ENCODE measurements at regions not wholly inside any gene's neighbourhood (a gene's known extent, or its start where the extent isn't known, plus 50 kb on each side); places are given as distances from the start of the nearest gene placed in this dataset.

- Histone ChIP-seq H3K9me3 (ENCODE audit: control insufficient read depth, low read length) (no peaks in the 10 kb centered on the region), H3K36me3 (ENCODE audit: control insufficient read depth, insufficient read depth, low read length) (no peaks in the 10 kb centered on the region), H3K27ac (ENCODE audit: low read depth, low read length, severe bottlenecking) (no peak overlapping the region), H3K4me3 (ENCODE audit: extremely low read depth, insufficient read depth, low read length, poor library complexity, severe bottlenecking) (no peak overlapping the region), H3K4me1 (ENCODE audit: control insufficient read depth, insufficient read depth, low read length, poor library complexity, severe bottlenecking) (peaks cover 31% of the 10 kb centered on the region)
- WGBS, 2 experiments (ENCODE audit: insufficient coverage in 2 of 2) = 86 to 89% methylated on average over 8 to 9 of the region's 9 CpGs
These were observed 82.4 kb upstream of the POU3F1 start for GRCh38 chr1:38128926-38129453.

GRCh38 chr1:38128511-38128910 is 81.9 kb upstream of the POU3F1 start:
- H3K36me3 ChIP-seq (ENCODE audit: control insufficient read depth, insufficient read depth, low read length) = no peaks in the 10 kb centered on the region

GRCh38 chr1:38127428-38127827 is 80.8 kb upstream of the POU3F1 start:
- 52 to 84% methylated on average over 2 of the region's 2 CpGs for WGBS, 2 experiments (ENCODE audit: insufficient coverage in 2 of 2)

More at GRCh38 chr1:38128511-38128910, 81.9 kb upstream of the POU3F1 start:
- no peak overlapping the region for H3K4me3 ChIP-seq (ENCODE audit: extremely low read depth, insufficient read depth, low read length, poor library complexity, severe bottlenecking)
- WGBS, 2 experiments (ENCODE audit: insufficient coverage in 2 of 2) = 87 to 100% methylated on average over 1 to 2 of the region's 2 CpGs
- H3K9me3 ChIP-seq (ENCODE audit: control insufficient read depth, low read length) = no peaks in the 10 kb centered on the region
- H3K4me1 ChIP-seq (ENCODE audit: control insufficient read depth, insufficient read depth, low read length, poor library complexity, severe bottlenecking) = peaks cover 36% of the 10 kb centered on the region
- no peak overlapping the region for H3K27ac ChIP-seq (ENCODE audit: low read depth, low read length, severe bottlenecking)

GRCh38 chr1:38126970-38127369 is 80.4 kb upstream of the POU3F1 start:
- 90 to 94% methylated on average over 7 to 8 of the region's 8 CpGs for WGBS, 2 experiments (ENCODE audit: insufficient coverage in 2 of 2)
- Histone ChIP-seq H3K27ac (ENCODE audit: low read depth, low read length, severe bottlenecking) (no peak overlapping the region), H3K4me3 (ENCODE audit: extremely low read depth, insufficient read depth, low read length, poor library complexity, severe bottlenecking) (no peak overlapping the region), H3K4me1 (ENCODE audit: control insufficient read depth, insufficient read depth, low read length, poor library complexity, severe bottlenecking) (peaks cover 37% of the 10 kb centered on the region), H3K36me3 (ENCODE audit: control insufficient read depth, insufficient read depth, low read length) (no peaks in the 10 kb centered on the region), H3K9me3 (ENCODE audit: control insufficient read depth, low read length) (no peaks in the 10 kb centered on the region)

More at GRCh38 chr1:38127428-38127827, 80.8 kb upstream of the POU3F1 start:
- Histone ChIP-seq H3K9me3 (ENCODE audit: control insufficient read depth, low read length) (no peaks in the 10 kb centered on the region), H3K27ac (ENCODE audit: low read depth, low read length, severe bottlenecking) (no peak overlapping the region), H3K4me1 (ENCODE audit: control insufficient read depth, insufficient read depth, low read length, poor library complexity, severe bottlenecking) (peaks cover 42% of the 10 kb centered on the region), H3K36me3 (ENCODE audit: control insufficient read depth, insufficient read depth, low read length) (no peaks in the 10 kb centered on the region), H3K4me3 (ENCODE audit: extremely low read depth, insufficient read depth, low read length, poor library complexity, severe bottlenecking) (no peak overlapping the region)

GRCh38 chr1:38125837-38126520 is 79.4 kb upstream of the POU3F1 start:
- H3K4me3 ChIP-seq (ENCODE audit: extremely low read depth, insufficient read depth, low read length, poor library complexity, severe bottlenecking) = no peak overlapping the region
- no peak overlapping the region for H3K27ac ChIP-seq (ENCODE audit: low read depth, low read length, severe bottlenecking)
- no peaks in the 10 kb centered on the region for H3K9me3 ChIP-seq (ENCODE audit: control insufficient read depth, low read length)
- 83 to 90% methylated on average over 11 to 19 of the region's 21 CpGs for WGBS, 2 experiments (ENCODE audit: insufficient coverage in 2 of 2)
- H3K36me3 ChIP-seq (ENCODE audit: control insufficient read depth, insufficient read depth, low read length) = no peaks in the 10 kb centered on the region
- peaks cover 34% of the 10 kb centered on the region for H3K4me1 ChIP-seq (ENCODE audit: control insufficient read depth, insufficient read depth, low read length, poor library complexity, severe bottlenecking)

GRCh38 chr1:38125016-38125415 is 78.4 kb upstream of the POU3F1 start:
- Histone ChIP-seq H3K4me3 (ENCODE audit: extremely low read depth, insufficient read depth, low read length, poor library complexity, severe bottlenecking) (no peak overlapping the region), H3K4me1 (ENCODE audit: control insufficient read depth, insufficient read depth, low read length, poor library complexity, severe bottlenecking) (peaks cover 29% of the 10 kb centered on the region), H3K36me3 (ENCODE audit: control insufficient read depth, insufficient read depth, low read length) (no peaks in the 10 kb centered on the region), H3K27ac (ENCODE audit: low read depth, low read length, severe bottlenecking) (no peak overlapping the region), H3K9me3 (ENCODE audit: control insufficient read depth, low read length) (no peaks in the 10 kb centered on the region)
- 87 to 96% methylated on average over 5 of the region's 5 CpGs for WGBS, 2 experiments (ENCODE audit: insufficient coverage in 2 of 2)

- H3K4me1 ChIP-seq (ENCODE audit: control insufficient read depth, insufficient read depth, low read length, poor library complexity, severe bottlenecking) = peaks cover 22% of the 10 kb centered on the region
- H3K36me3 ChIP-seq (ENCODE audit: control insufficient read depth, insufficient read depth, low read length) = no peaks in the 10 kb centered on the region
- no peaks in the 10 kb centered on the region for H3K9me3 ChIP-seq (ENCODE audit: control insufficient read depth, low read length)
- 83 to 90% methylated on average over 15 to 17 of the region's 19 CpGs for WGBS, 2 experiments (ENCODE audit: insufficient coverage in 2 of 2)
- no peak overlapping the region for H3K4me3 ChIP-seq (ENCODE audit: extremely low read depth, insufficient read depth, low read length, poor library complexity, severe bottlenecking)
- H3K27ac ChIP-seq (ENCODE audit: low read depth, low read length, severe bottlenecking) = peak overlapping the region; percentile 52
These were observed 77.0 kb upstream of the POU3F1 start for GRCh38 chr1:38123356-38124135.

GRCh38 chr1:38121231-38121680 is 74.7 kb upstream of the POU3F1 start:
- Histone ChIP-seq H3K4me3 (ENCODE audit: extremely low read depth, insufficient read depth, low read length, poor library complexity, severe bottlenecking) (no peak overlapping the region), H3K4me1 (ENCODE audit: control insufficient read depth, insufficient read depth, low read length, poor library complexity, severe bottlenecking) (peaks cover 15% of the 10 kb centered on the region), H3K9me3 (ENCODE audit: control insufficient read depth, low read length) (no peaks in the 10 kb centered on the region), H3K36me3 (ENCODE audit: control insufficient read depth, insufficient read depth, low read length) (no peaks in the 10 kb centered on the region), H3K27ac (ENCODE audit: low read depth, low read length, severe bottlenecking) (no peak overlapping the region)
- 92 to 94% methylated on average over 11 to 12 of the region's 14 CpGs for WGBS, 2 experiments (ENCODE audit: insufficient coverage in 2 of 2)

- no peak overlapping the region for H3K4me3 ChIP-seq (ENCODE audit: extremely low read depth, insufficient read depth, low read length, poor library complexity, severe bottlenecking)
- no peak overlapping the region for H3K27ac ChIP-seq (ENCODE audit: low read depth, low read length, severe bottlenecking)
- H3K36me3 ChIP-seq (ENCODE audit: control insufficient read depth, insufficient read depth, low read length) = no peaks in the 10 kb centered on the region
- no peaks in the 10 kb centered on the region for H3K9me3 ChIP-seq (ENCODE audit: control insufficient read depth, low read length)
- WGBS, 2 experiments (ENCODE audit: insufficient coverage in 2 of 2) = 84 to 92% methylated on average over 4 to 5 of the region's 5 CpGs
- H3K4me1 ChIP-seq (ENCODE audit: control insufficient read depth, insufficient read depth, low read length, poor library complexity, severe bottlenecking) = peaks cover 15% of the 10 kb centered on the region
These were observed 74.1 kb upstream of the POU3F1 start for GRCh38 chr1:38120552-38121230.

GRCh38 chr1:38118976-38119375 is 72.4 kb upstream of the POU3F1 start:
- Histone ChIP-seq H3K27ac (ENCODE audit: low read depth, low read length, severe bottlenecking) (no peak overlapping the region), H3K4me3 (ENCODE audit: extremely low read depth, insufficient read depth, low read length, poor library complexity, severe bottlenecking) (no peak overlapping the region), H3K9me3 (ENCODE audit: control insufficient read depth, low read length) (no peaks in the 10 kb centered on the region), H3K4me1 (ENCODE audit: control insufficient read depth, insufficient read depth, low read length, poor library complexity, severe bottlenecking) (peaks cover 11% of the 10 kb centered on the region), H3K36me3 (ENCODE audit: control insufficient read depth, insufficient read depth, low read length) (no peaks in the 10 kb centered on the region)
- 75 to 86% methylated on average over 7 to 9 of the region's 9 CpGs for WGBS, 2 experiments (ENCODE audit: insufficient coverage in 2 of 2)
